MG63 (cell line): ENCODE measurements at regions not wholly inside any gene's neighbourhood (a gene's known extent, or its start where the extent isn't known, plus 50 kb on each side); places are given as distances from the start of the nearest gene placed in this dataset.
"Not testable (repeated sequence)": the region's sequence is repeated elsewhere in the genome, so short reads cannot be mapped to it uniquely, and the experiment has no call there.

ENCODE experiments used
- DNase-seq: peaks from one replicate; pipeline ENCODE4 v3.0.0-alpha.2; 2020
- H3K27me3 ChIP-seq: fragments of 250-450 bp; sonication (Bioruptor Pico); 2 replicates; pipeline ENCODE4 v1.5.1; 2020; ENCODE audit warnings: mild to moderate bottlenecking, moderate library complexity
- H3K36me3 ChIP-seq: fragments of 250-450 bp; sonication (Bioruptor Pico); 2 replicates; pipeline ENCODE4 v1.5.1; 2020; ENCODE audit warnings: mild to moderate bottlenecking, moderate library complexity
- H3K4me3 ChIP-seq: fragments of 250-450 bp; sonication (Bioruptor Pico); 2 replicates; pipeline ENCODE4 v1.5.1; 2020; ENCODE audit warnings: mild to moderate bottlenecking, moderate library complexity
- H3K9me3 ChIP-seq: fragments of 250-450 bp; sonication (Bioruptor Pico); 2 replicates; pipeline ENCODE4 v1.5.1; 2020; ENCODE audit warnings: mild to moderate bottlenecking, moderate library complexity

- no peaks in the 10 kb centered on the region; the same call in 1 of the 2 replicates for H3K27me3 ChIP-seq
- H3K9me3 ChIP-seq, result no peaks in the 10 kb centered on the region
These were observed 144.9 kb upstream of the MAD2L1 start for GRCh38 chr4:120211408-120212015.

GRCh38 chr4:120209706-120210105 is 143.1 kb upstream of the MAD2L1 start:
- Histone ChIP-seq H3K36me3 (no peaks in the 10 kb centered on the region), H3K9me3 (no peaks in the 10 kb centered on the region), H3K4me3 (no peak overlapping the region), H3K27me3 (no peaks in the 10 kb centered on the region; the same call in 1 of the 2 replicates)
- no peak for DNase-seq

More at GRCh38 chr4:120211408-120212015, 144.9 kb upstream of the MAD2L1 start:
- no peak for DNase-seq
- Histone ChIP-seq H3K4me3 (no peak overlapping the region), H3K36me3 (no peaks in the 10 kb centered on the region)

GRCh38 chr4:120207021-120207420 is 140.4 kb upstream of the MAD2L1 start:
- Histone ChIP-seq H3K36me3 (no peaks in the 10 kb centered on the region), H3K9me3 (no peaks in the 10 kb centered on the region), H3K27me3 (no peaks in the 10 kb centered on the region), H3K4me3 (no peak overlapping the region)
- DNase-seq, result no peak

GRCh38 chr4:120202222-120202621 is 135.6 kb upstream of the MAD2L1 start:
- Histone ChIP-seq H3K27me3 (no peaks in the 10 kb centered on the region), H3K4me3 (no peak overlapping the region), H3K36me3 (no peaks in the 10 kb centered on the region), H3K9me3 (no peaks in the 10 kb centered on the region)
- no peak for DNase-seq

- H3K9me3 ChIP-seq, H3K27me3 ChIP-seq, H3K4me3 ChIP-seq, H3K36me3 ChIP-seq, DNase-seq: not testable (repeated sequence)
These were observed 134.0 kb upstream of the MAD2L1 start for GRCh38 chr4:120200573-120201110.

- H3K36me3 ChIP-seq, result no peaks in the 10 kb centered on the region
- DNase-seq, result no peak
These were observed 131.8 kb upstream of the MAD2L1 start for GRCh38 chr4:120198411-120198810.

GRCh38 chr4:120177603-120178002 is 111.0 kb upstream of the MAD2L1 start:
- H3K27me3 ChIP-seq, result no peaks in the 10 kb centered on the region
- no peak for DNase-seq
- no peaks in the 10 kb centered on the region for H3K36me3 ChIP-seq
- no peak overlapping the region for H3K4me3 ChIP-seq
- no peaks in the 10 kb centered on the region for H3K9me3 ChIP-seq

More at GRCh38 chr4:120198411-120198810, 131.8 kb upstream of the MAD2L1 start:
- Histone ChIP-seq H3K4me3 (no peak overlapping the region), H3K9me3 (no peaks in the 10 kb centered on the region), H3K27me3 (no peaks in the 10 kb centered on the region)

GRCh38 chr4:120175272-120175671 is 108.6 kb upstream of the MAD2L1 start:
- Histone ChIP-seq H3K4me3 (no peak overlapping the region), H3K9me3 (no peaks in the 10 kb centered on the region), H3K36me3 (no peaks in the 10 kb centered on the region), H3K27me3 (no peaks in the 10 kb centered on the region)
- DNase-seq, result no peak

GRCh38 chr4:120163895-120164294 is 97.2 kb upstream of the MAD2L1 start:
- Histone ChIP-seq H3K9me3 (no peaks in the 10 kb centered on the region), H3K27me3 (no peaks in the 10 kb centered on the region), H3K36me3 (no peaks in the 10 kb centered on the region), H3K4me3 (no peak overlapping the region)
- DNase-seq, result no peak

GRCh38 chr4:120158841-120159463 is 92.3 kb upstream of the MAD2L1 start:
- H3K9me3 ChIP-seq, result no peaks in the 10 kb centered on the region

GRCh38 chr4:120158046-120158445 is 91.4 kb upstream of the MAD2L1 start:
- no peak for DNase-seq
- Histone ChIP-seq H3K9me3 (no peaks in the 10 kb centered on the region), H3K27me3 (no peaks in the 10 kb centered on the region), H3K36me3 (no peaks in the 10 kb centered on the region), H3K4me3 (no peak overlapping the region)

More at GRCh38 chr4:120158841-120159463, 92.3 kb upstream of the MAD2L1 start:
- H3K4me3 ChIP-seq, result no peak overlapping the region
- H3K36me3 ChIP-seq, result no peaks in the 10 kb centered on the region
- no peaks in the 10 kb centered on the region for H3K27me3 ChIP-seq
- no peak for DNase-seq

- H3K4me3 ChIP-seq, result no peak overlapping the region
- no peaks in the 10 kb centered on the region for H3K9me3 ChIP-seq
- H3K27me3 ChIP-seq, result no peaks in the 10 kb centered on the region
- no peaks in the 10 kb centered on the region for H3K36me3 ChIP-seq
- DNase-seq, result no peak
These were observed 89.6 kb upstream of the MAD2L1 start for GRCh38 chr4:120156120-120156718.

- H3K4me3 ChIP-seq, result no peak overlapping the region
- no peaks in the 10 kb centered on the region for H3K36me3 ChIP-seq
- DNase-seq, result no peak
- H3K9me3 ChIP-seq, result no peaks in the 10 kb centered on the region
- no peaks in the 10 kb centered on the region for H3K27me3 ChIP-seq
These were observed 88.6 kb upstream of the MAD2L1 start for GRCh38 chr4:120155287-120155686.

- no peaks in the 10 kb centered on the region for H3K9me3 ChIP-seq
- no peak for DNase-seq
- no peaks in the 10 kb centered on the region for H3K36me3 ChIP-seq
- no peak overlapping the region for H3K4me3 ChIP-seq
- H3K27me3 ChIP-seq, result no peaks in the 10 kb centered on the region
These were observed 78.0 kb upstream of the MAD2L1 start for GRCh38 chr4:120144634-120145033.

- no peaks in the 10 kb centered on the region for H3K9me3 ChIP-seq
- no peaks in the 10 kb centered on the region for H3K27me3 ChIP-seq
- no peaks in the 10 kb centered on the region for H3K36me3 ChIP-seq
- no peak overlapping the region for H3K4me3 ChIP-seq
- no peak for DNase-seq
These were observed 77.4 kb upstream of the MAD2L1 start for GRCh38 chr4:120144041-120144440.

- Histone ChIP-seq H3K9me3 (no peaks in the 10 kb centered on the region), H3K36me3 (no peaks in the 10 kb centered on the region), H3K27me3 (no peaks in the 10 kb centered on the region), H3K4me3 (no peak overlapping the region)
- DNase-seq, result no peak
These were observed 72.7 kb upstream of the MAD2L1 start for GRCh38 chr4:120139392-120139791.

GRCh38 chr4:120132935-120133334 is 66.3 kb upstream of the MAD2L1 start:
- no peaks in the 10 kb centered on the region for H3K27me3 ChIP-seq
- no peaks in the 10 kb centered on the region for H3K36me3 ChIP-seq
- H3K9me3 ChIP-seq, result no peaks in the 10 kb centered on the region
- H3K4me3 ChIP-seq, result no peak overlapping the region
- DNase-seq, result no peak

- Histone ChIP-seq H3K9me3 (no peaks in the 10 kb centered on the region), H3K4me3 (no peak overlapping the region), H3K27me3 (no peaks in the 10 kb centered on the region), H3K36me3 (no peaks in the 10 kb centered on the region)
- DNase-seq, result no peak
These were observed 64.1 kb upstream of the MAD2L1 start for GRCh38 chr4:120130786-120131185.
